ENCODE measurements at regions not wholly inside any gene's neighbourhood (a gene's known extent, or its start where the extent isn't known, plus 50 kb on each side); places are given as distances from the start of the nearest gene placed in this dataset.

GRCh38 chr3:72432246-72432645 is 416.0 kb downstream of the SHQ1 start:
- whole genome bisulfite sequencing = 98% methylated on average over 7 of the region's 7 CpGs
- Histone ChIP-seq H3K27ac (ENCODE audit: low read depth in 1 of 2, low read length in 1 of 2) (no peak overlapping the region), H3K27me3 (ENCODE audit: control insufficient read depth in 2 of 2, insufficient read depth in 1 of 2, low read length in 1 of 2) (no peaks in the 10 kb centered on the region), H3K4me3 (ENCODE audit: low read length in 2 of 2) (no peak overlapping the region), H3K4me1 (ENCODE audit: control insufficient read depth in 2 of 2, insufficient read depth in 2 of 2, low read length in 2 of 2) (peaks cover 0 to 8% of the 10 kb centered on the region in 2 donors), H3K36me3 (ENCODE audit: control insufficient read depth in 2 of 2, insufficient read depth in 2 of 2, low read length in 1 of 2) (no peaks in the 10 kb centered on the region), H3K9me3 (ENCODE audit: control insufficient read depth in 2 of 2, insufficient read depth in 1 of 2, low read length in 1 of 2) (no peaks in the 10 kb centered on the region)
- DNase-seq (ENCODE audit: low read depth in 6 of 9, low spot score in 9 of 9) = no peak

GRCh38 chr3:72429589-72430353 is 418.5 kb downstream of the SHQ1 start:
- Histone ChIP-seq H3K36me3 (ENCODE audit: control insufficient read depth in 2 of 2, insufficient read depth in 2 of 2, low read length in 1 of 2) (no peaks in the 10 kb centered on the region), H3K9me3 (ENCODE audit: control insufficient read depth in 2 of 2, insufficient read depth in 1 of 2, low read length in 1 of 2) (no peaks in the 10 kb centered on the region), H3K4me1 (ENCODE audit: control insufficient read depth in 2 of 2, insufficient read depth in 2 of 2, low read length in 2 of 2) (peaks cover 0 to 8% of the 10 kb centered on the region in 2 donors), H3K27me3 (ENCODE audit: control insufficient read depth in 2 of 2, insufficient read depth in 1 of 2, low read length in 1 of 2) (no peaks in the 10 kb centered on the region), H3K27ac (ENCODE audit: low read depth in 1 of 2, low read length in 1 of 2) (no peak overlapping the region), H3K4me3 (ENCODE audit: low read length in 2 of 2) (no peak overlapping the region)
- WGBS = 65% methylated on average over 4 of the region's 4 CpGs
- DNase-seq (ENCODE audit: low read depth in 6 of 9, low spot score in 9 of 9) = no peak

GRCh38 chr3:72428803-72429202 is 419.4 kb downstream of the SHQ1 start:
- no peaks in the 10 kb centered on the region for H3K27me3 ChIP-seq (ENCODE audit: control insufficient read depth in 2 of 2, insufficient read depth in 1 of 2, low read length in 1 of 2)
- H3K4me1 ChIP-seq (ENCODE audit: control insufficient read depth in 2 of 2, insufficient read depth in 2 of 2, low read length in 2 of 2) = peaks cover 0 to 8% of the 10 kb centered on the region in 2 donors
- no peak for DNase-seq (ENCODE audit: low read depth in 6 of 9, low spot score in 9 of 9)
- 88% methylated on average over 4 of the region's 4 CpGs for WGBS
- H3K9me3 ChIP-seq (ENCODE audit: control insufficient read depth in 2 of 2, insufficient read depth in 1 of 2, low read length in 1 of 2) = no peaks in the 10 kb centered on the region
- no peak overlapping the region for H3K4me3 ChIP-seq (ENCODE audit: low read length in 2 of 2)
- no peaks in the 10 kb centered on the region for H3K36me3 ChIP-seq (ENCODE audit: control insufficient read depth in 2 of 2, insufficient read depth in 2 of 2, low read length in 1 of 2)
- H3K27ac ChIP-seq (ENCODE audit: low read depth in 1 of 2, low read length in 1 of 2) = no peak overlapping the region

- no peaks in the 10 kb centered on the region for H3K9me3 ChIP-seq (ENCODE audit: control insufficient read depth in 2 of 2, insufficient read depth in 1 of 2, low read length in 1 of 2)
- no peaks in the 10 kb centered on the region for H3K27me3 ChIP-seq (ENCODE audit: control insufficient read depth in 2 of 2, insufficient read depth in 1 of 2, low read length in 1 of 2)
- DNase-seq (ENCODE audit: low read depth in 6 of 9, low spot score in 9 of 9) = no peak
- no peak overlapping the region for H3K27ac ChIP-seq (ENCODE audit: low read depth in 1 of 2, low read length in 1 of 2)
- WGBS = 85% methylated on average over 6 of the region's 6 CpGs
- H3K4me1 ChIP-seq (ENCODE audit: control insufficient read depth in 2 of 2, insufficient read depth in 2 of 2, low read length in 2 of 2) = peaks cover 0 to 8% of the 10 kb centered on the region in 2 donors
- no peak overlapping the region for H3K4me3 ChIP-seq (ENCODE audit: low read length in 2 of 2)
- no peaks in the 10 kb centered on the region for H3K36me3 ChIP-seq (ENCODE audit: control insufficient read depth in 2 of 2, insufficient read depth in 2 of 2, low read length in 1 of 2)
Observed at GRCh38 chr3:72427624-72428023, 420.6 kb downstream of the SHQ1 start.

DNA sequence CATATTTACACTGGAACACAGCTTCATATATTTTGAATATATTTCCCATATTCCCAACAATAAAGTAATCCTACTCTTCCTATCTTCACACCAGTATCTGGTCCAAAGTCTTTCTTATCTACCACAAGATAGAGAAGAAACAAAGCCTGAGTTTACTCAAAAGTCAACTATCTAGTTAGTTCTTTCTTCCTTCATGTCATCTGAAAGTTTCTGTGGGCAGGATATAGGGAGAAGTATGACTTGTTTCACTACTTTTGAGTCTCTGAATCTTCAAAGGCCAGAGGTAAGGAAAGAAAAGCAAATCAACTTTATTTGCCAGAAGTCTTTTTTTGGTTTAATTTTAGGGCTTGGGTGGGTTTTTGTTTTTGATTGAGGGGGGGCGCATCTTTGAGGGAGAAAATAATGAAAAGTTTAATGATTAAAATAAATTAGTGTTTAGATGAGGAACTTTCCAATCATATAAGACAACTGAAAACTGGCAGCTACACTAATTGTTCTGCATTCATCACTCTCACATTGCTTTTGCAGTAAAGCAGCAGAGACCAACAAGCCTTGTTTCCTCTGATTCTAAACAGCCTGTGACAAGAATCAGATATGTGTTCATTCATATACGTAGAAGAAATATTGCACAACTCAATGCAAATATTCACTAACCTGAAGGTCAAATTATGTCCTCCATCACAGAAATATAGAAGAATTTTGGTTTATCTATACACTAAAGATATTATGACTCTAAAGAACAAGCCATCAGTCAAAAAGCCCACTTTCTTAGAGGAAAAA is 421.4 kb downstream of the SHQ1 start:
- Histone ChIP-seq H3K4me3 (ENCODE audit: low read length in 2 of 2) (no peak overlapping the region), H3K27ac (ENCODE audit: low read depth in 1 of 2, low read length in 1 of 2) (no peak overlapping the region), H3K9me3 (ENCODE audit: control insufficient read depth in 2 of 2, insufficient read depth in 1 of 2, low read length in 1 of 2) (no peaks in the 10 kb centered on the region), H3K27me3 (ENCODE audit: control insufficient read depth in 2 of 2, insufficient read depth in 1 of 2, low read length in 1 of 2) (no peaks in the 10 kb centered on the region), H3K36me3 (ENCODE audit: control insufficient read depth in 2 of 2, insufficient read depth in 2 of 2, low read length in 1 of 2) (no peaks in the 10 kb centered on the region), H3K4me1 (ENCODE audit: control insufficient read depth in 2 of 2, insufficient read depth in 2 of 2, low read length in 2 of 2) (peaks cover 0 to 8% of the 10 kb centered on the region in 2 donors)
- peak in 1 of 9 donors; percentile 47 for DNase-seq (ENCODE audit: low read depth in 6 of 9, low spot score in 9 of 9)
- 95% methylated on average over 2 of the region's 2 CpGs for WGBS

DNA sequence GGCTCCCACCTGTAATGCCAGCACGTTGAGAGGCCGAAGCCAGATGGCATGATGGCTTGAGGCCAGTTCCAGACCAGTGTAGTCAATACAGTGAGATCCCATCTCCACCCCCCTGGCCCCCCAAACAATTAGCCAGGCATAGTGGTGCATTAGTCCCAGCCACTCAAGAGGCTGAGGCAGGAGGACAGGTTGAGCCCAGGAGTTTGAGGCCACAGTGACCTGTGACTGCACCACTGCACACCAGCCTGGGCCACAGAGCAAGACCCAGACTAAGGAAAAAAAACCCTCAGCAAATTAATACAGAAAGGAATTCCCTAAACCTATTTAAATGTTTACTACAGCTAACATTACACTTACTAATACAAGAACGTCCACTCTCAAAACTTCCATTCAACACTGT is 424.6 kb downstream of the SHQ1 start:
- WGBS = 97% methylated on average over 3 of the region's 3 CpGs
- Histone ChIP-seq H3K9me3 (ENCODE audit: control insufficient read depth in 2 of 2, insufficient read depth in 1 of 2, low read length in 1 of 2) (peaks cover 0 to 4% of the 10 kb centered on the region in 2 donors), H3K27ac (ENCODE audit: low read depth in 1 of 2, low read length in 1 of 2) (no peak overlapping the region), H3K27me3 (ENCODE audit: control insufficient read depth in 2 of 2, insufficient read depth in 1 of 2, low read length in 1 of 2) (no peaks in the 10 kb centered on the region), H3K4me3 (ENCODE audit: low read length in 2 of 2) (no peak overlapping the region), H3K4me1 (ENCODE audit: control insufficient read depth in 2 of 2, insufficient read depth in 2 of 2, low read length in 2 of 2) (peaks cover 0 to 2% of the 10 kb centered on the region in 2 donors), H3K36me3 (ENCODE audit: control insufficient read depth in 2 of 2, insufficient read depth in 2 of 2, low read length in 1 of 2) (no peaks in the 10 kb centered on the region)
- no peak for DNase-seq (ENCODE audit: low read depth in 6 of 9, low spot score in 9 of 9)

GRCh38 chr3:72421786-72422185 is 426.5 kb downstream of the SHQ1 start:
- Histone ChIP-seq H3K4me1 (ENCODE audit: control insufficient read depth in 2 of 2, insufficient read depth in 2 of 2, low read length in 2 of 2) (peaks cover 0 to 2% of the 10 kb centered on the region in 2 donors), H3K9me3 (ENCODE audit: control insufficient read depth in 2 of 2, insufficient read depth in 1 of 2, low read length in 1 of 2) (peaks cover 0 to 4% of the 10 kb centered on the region in 2 donors), H3K27ac (ENCODE audit: low read depth in 1 of 2, low read length in 1 of 2) (no peak overlapping the region), H3K4me3 (ENCODE audit: low read length in 2 of 2) (no peak overlapping the region), H3K36me3 (ENCODE audit: control insufficient read depth in 2 of 2, insufficient read depth in 2 of 2, low read length in 1 of 2) (no peaks in the 10 kb centered on the region), H3K27me3 (ENCODE audit: control insufficient read depth in 2 of 2, insufficient read depth in 1 of 2, low read length in 1 of 2) (no peaks in the 10 kb centered on the region)
- DNase-seq (ENCODE audit: low read depth in 6 of 9, low spot score in 9 of 9) = no peak
- 98% methylated on average over 2 of the region's 2 CpGs for WGBS

DNA sequence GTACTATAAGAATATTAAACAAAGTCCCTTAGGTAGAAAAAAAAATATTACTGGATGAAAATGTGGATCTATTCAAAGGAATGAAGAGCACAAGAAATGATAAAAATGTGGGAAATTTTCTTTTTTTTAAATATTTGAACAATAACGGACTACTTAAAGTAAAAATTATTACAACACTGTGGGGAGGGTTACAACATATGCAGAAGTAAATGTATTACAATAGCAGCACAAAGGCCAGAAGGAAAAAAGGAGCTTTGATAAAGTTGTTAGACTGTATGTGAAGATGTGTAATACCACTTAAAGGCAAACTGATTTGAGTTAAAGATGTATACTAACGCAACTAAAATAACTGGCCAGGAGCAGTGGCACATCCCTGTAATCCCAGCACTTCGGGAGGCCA is 427.1 kb downstream of the SHQ1 start:
- Histone ChIP-seq H3K9me3 (ENCODE audit: control insufficient read depth in 2 of 2, insufficient read depth in 1 of 2, low read length in 1 of 2) (peaks cover 0 to 4% of the 10 kb centered on the region in 2 donors), H3K27ac (ENCODE audit: low read depth in 1 of 2, low read length in 1 of 2) (no peak overlapping the region), H3K27me3 (ENCODE audit: control insufficient read depth in 2 of 2, insufficient read depth in 1 of 2, low read length in 1 of 2) (no peaks in the 10 kb centered on the region), H3K4me3 (ENCODE audit: low read length in 2 of 2) (no peak overlapping the region), H3K4me1 (ENCODE audit: control insufficient read depth in 2 of 2, insufficient read depth in 2 of 2, low read length in 2 of 2) (peaks cover 0 to 2% of the 10 kb centered on the region in 2 donors), H3K36me3 (ENCODE audit: control insufficient read depth in 2 of 2, insufficient read depth in 2 of 2, low read length in 1 of 2) (no peaks in the 10 kb centered on the region)
- no peak for DNase-seq (ENCODE audit: low read depth in 6 of 9, low spot score in 9 of 9)
- 98% methylated on average over 3 of the region's 3 CpGs for WGBS

- 98% methylated on average over 8 of the region's 8 CpGs for WGBS
- peaks cover 0 to 4% of the 10 kb centered on the region in 2 donors for H3K9me3 ChIP-seq (ENCODE audit: control insufficient read depth in 2 of 2, insufficient read depth in 1 of 2, low read length in 1 of 2)
- no peaks in the 10 kb centered on the region for H3K36me3 ChIP-seq (ENCODE audit: control insufficient read depth in 2 of 2, insufficient read depth in 2 of 2, low read length in 1 of 2)
- DNase-seq (ENCODE audit: low read depth in 6 of 9, low spot score in 9 of 9) = no peak
- H3K4me3 ChIP-seq (ENCODE audit: low read length in 2 of 2) = no peak overlapping the region
- H3K27ac ChIP-seq (ENCODE audit: low read depth in 1 of 2, low read length in 1 of 2) = no peak overlapping the region
- H3K4me1 ChIP-seq (ENCODE audit: control insufficient read depth in 2 of 2, insufficient read depth in 2 of 2, low read length in 2 of 2) = peaks cover 0 to 2% of the 10 kb centered on the region in 2 donors
- H3K27me3 ChIP-seq (ENCODE audit: control insufficient read depth in 2 of 2, insufficient read depth in 1 of 2, low read length in 1 of 2) = no peaks in the 10 kb centered on the region
Observed at GRCh38 chr3:72418856-72419255, 429.4 kb downstream of the SHQ1 start.

Data from thymus (tissue), 11 donors.